GM10266 (cell line): ENCODE measurements at regions not wholly inside any gene's neighbourhood (a gene's known extent, or its start where the extent isn't known, plus 50 kb on each side); places are given as distances from the start of the nearest gene placed in this dataset.

Experiments used
- DNase-seq: peaks from one replicate; pipeline ENCODE4 v3.0.0; 2012; ENCODE audit errors: extremely low spot score
- TF ChIP-seq, protein P1 (sequence below): IDR thresholded peaks from 2 replicates; pipeline ENCODE4 v1.5.1; 2012; ENCODE audit warnings: mild to moderate bottlenecking, low read depth; ENCODE audit not compliant: control insufficient read depth, insufficient read depth; ENCODE audit errors: missing control alignments

DNA sequence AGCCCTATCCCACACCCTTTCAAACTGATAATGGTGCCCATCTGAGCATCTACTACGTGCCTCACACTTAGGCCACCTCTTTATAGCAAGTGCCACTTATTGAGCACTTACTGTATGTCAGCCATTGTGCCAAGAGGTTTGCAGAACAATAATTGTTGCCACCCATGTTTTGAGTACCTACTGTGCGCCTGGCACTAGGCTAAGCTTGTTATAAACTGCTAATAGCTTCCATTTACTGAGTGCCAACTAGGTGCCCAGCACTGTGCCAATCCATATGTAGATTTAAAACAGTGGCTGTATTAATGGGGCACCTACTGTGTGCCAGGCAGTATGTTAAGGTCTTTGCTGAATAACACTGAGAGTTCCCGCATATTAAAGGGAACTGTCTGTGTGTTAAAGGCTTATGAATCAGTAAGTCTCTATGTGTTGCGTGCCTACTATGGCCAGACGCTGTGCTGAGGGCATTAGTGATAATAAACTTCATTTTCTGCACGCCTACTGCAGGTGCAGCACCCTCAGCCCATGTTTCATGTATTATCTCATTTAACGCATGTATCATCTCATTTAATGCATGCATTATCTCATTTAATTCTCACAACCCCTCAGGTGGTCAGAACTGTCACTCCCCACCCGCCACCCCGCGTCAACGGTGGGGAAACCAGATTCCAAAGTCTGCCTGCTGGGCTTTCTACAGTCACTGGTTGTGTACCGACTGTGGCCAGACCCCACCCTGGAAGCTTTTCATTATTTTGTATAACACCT lies 105.0 kb downstream of the PTPRS start:
- no peak for DNase-seq
- TF ChIP-seq, protein P1, sequence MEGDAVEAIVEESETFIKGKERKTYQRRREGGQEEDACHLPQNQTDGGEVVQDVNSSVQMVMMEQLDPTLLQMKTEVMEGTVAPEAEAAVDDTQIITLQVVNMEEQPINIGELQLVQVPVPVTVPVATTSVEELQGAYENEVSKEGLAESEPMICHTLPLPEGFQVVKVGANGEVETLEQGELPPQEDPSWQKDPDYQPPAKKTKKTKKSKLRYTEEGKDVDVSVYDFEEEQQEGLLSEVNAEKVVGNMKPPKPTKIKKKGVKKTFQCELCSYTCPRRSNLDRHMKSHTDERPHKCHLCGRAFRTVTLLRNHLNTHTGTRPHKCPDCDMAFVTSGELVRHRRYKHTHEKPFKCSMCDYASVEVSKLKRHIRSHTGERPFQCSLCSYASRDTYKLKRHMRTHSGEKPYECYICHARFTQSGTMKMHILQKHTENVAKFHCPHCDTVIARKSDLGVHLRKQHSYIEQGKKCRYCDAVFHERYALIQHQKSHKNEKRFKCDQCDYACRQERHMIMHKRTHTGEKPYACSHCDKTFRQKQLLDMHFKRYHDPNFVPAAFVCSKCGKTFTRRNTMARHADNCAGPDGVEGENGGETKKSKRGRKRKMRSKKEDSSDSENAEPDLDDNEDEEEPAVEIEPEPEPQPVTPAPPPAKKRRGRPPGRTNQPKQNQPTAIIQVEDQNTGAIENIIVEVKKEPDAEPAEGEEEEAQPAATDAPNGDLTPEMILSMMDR, result no peak

DNA sequence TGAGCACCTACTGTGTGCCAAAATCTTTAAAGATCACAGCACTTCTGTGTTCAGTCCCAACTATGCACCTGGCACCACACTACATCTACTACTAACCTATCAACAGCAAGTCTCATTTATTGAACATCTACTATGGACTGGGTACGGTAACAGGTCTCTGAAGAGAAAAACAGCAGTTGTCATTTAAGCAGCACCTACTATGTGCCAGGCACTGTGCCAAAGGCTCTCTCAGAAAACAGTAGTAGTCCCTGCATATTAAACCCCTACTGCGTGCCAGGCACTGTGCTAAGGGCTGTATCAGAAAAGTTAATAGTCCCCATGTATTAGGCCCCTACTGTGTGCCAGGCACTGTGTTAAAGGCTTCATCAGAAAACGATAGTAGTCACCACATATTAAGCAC lies 106.2 kb downstream of the PTPRS start:
- DNase-seq, result no peak
- TF ChIP-seq, protein P1, result no peak

DNA sequence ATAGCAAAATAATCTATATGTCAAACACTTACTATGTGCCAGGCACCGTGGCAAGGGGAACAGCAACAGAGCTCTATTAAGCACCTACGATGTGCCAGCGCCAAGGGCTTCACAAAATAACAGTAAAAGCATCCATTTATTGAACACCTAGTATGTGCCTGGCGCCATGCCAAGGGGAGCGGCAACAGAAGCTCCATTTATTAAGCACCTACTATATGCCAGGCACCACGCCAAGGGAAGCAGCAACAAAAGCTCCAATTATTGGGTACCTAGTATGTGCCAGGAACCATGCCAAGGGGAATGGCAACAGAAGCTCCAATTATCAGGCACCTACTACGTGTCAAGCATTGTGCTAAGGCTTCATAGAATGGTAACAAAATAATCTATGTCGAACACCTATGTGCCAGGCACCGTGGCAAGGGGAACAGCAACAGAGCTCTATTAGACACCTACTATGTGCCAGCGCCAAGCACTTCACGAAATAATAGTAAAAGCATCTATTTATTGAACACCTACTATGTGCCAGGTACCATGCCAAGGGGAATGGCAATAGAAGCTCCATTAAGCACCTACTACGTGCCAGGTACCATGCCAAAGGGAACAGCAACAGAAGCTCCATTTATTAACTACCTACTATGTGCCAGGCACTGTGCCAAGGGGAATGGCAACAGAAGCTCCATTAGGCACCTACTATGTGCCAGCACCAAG lies 107.7 kb downstream of the PTPRS start:
- TF ChIP-seq, protein P1, result no peak
- DNase-seq, result no peak

DNA sequence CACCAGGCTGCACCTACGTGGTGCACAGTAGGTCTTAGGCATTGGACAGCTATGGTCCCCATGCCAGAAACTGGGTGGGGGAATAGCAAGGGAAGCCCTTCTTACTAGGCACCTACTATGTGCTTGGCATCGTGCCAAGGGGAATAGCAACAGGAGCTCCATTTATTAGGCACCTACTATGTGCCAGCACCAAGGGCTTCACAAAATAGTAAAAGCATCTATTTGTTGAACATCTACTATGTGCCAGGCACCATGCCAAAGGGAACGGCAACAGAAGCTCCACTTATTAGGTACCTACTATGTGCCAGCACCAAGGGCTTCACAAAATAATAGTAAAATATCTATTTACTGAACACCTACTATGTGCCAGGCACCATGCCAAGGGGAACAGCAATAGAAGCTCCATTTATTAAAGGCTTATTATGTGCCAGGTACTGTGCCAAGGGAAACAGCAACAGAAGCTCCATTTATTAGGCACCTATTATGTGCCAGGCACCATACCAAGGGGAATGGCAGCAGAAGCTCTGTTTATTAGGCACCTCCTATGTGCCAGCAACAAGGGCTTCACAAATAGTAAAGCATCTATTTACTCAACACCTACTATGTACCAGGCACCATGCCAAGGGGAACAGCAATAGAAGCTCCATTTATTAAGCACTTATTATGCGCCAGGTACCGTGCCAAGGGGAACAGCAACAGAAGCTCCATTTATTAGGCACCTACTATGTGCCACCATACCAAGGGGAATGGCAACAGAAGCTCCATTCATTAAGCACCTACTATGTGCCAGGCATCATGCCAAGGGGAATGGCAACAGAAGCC lies 108.5 kb downstream of the PTPRS start:
- TF ChIP-seq, protein P1, result no peak
- DNase-seq, result no peak

DNA sequence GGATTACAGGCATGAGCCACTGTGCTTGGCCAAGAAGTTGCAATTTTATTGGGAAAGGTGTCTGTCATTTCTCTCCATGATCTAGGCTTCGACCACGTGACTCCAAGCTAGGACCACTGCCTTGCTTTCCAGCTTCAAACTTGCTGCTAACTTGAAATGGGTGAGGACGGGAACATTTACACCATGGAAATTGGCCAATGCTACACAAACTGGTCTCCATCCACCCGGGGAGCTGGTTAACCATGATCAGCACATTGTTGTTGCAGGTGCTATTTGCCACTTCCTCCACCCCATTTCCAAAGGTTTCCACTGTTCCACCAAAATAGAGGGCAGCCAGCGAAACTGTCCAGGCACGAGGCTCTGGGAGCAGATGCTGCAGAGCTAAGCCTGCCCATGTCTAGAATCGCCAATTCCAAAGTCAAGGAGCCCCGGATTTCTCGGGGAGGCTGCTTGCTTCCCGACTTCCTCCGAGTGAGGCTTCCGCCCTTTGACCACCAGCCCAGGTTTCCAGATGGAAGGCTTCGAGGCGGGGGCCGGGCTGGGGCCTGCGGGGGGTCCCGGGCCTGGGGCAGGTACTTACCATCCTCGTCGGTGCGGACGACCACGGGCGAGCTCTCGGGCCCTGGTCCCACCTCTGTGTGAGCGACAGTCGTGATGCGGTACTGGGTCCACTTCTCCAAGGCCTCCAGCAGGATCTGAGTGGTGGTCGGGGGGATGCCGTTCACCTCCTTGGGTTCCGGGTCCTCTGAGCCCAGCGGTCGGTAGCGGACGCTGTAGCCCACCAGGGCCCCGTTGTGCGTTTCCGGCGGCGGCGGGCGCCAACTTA lies 109.7 kb downstream of the PTPRS start:
- TF ChIP-seq, protein P1, result no peak
- no peak for DNase-seq

DNA sequence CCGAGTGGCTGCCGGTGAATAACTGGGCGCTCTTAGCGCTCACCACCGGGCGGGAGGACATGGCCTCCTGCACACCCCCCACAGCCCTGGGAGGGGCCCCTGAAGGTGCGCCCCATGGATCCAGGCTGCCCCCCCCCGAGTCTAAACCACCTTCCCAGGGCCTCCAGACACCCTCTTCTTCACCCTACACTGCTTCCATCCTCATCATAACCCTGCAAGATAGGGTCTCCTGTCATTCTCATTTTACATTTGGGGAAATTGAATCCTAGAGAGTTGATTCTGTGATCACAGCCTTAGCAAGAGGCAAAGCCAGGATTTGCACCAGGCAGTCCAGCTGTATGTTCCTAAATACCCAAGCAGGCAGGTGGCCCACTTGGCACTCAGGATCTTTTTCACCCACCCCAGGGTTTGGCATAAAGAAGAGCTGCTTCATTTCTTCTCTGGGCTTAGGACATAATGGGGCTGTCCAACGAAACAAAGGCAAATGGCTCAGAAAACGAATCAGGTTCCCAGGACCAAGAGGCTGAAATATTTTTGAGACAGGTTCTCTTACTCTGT lies 110.8 kb downstream of the PTPRS start:
- no peak for DNase-seq
- TF ChIP-seq, protein P1, result no peak
